ENCODE measurements at regions not wholly inside any gene's neighbourhood (a gene's known extent, or its start where the extent isn't known, plus 50 kb on each side); places are given as distances from the start of the nearest gene placed in this dataset.
"Not testable (repeated sequence)": the region's sequence is repeated elsewhere in the genome, so short reads cannot be mapped to it uniquely, and the experiment has no call there.

DNA sequence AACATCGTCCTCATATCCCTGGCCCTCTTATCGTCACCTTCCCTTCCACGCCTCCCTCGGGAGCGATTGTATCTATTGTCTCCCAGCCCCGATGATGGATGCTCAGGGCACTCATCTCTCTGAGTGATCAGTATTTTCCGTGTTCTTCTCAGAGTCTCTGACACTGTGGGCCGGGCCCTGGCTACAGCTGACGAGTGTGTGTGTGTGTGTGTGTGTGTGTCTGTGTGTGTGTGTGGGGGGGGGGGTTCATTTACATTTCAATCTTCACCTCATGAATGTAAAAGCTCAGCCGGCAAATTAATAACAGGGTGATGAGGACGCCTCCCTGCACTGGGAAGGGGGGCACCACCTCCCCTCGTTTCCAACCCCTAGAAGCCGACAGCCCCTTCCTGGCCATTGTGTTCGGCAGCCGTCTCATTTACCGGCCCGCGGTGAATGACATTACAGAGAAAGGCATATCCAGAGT is 159.5 kb downstream of the SHOX start:
- DNase-seq, result no peak

DNA sequence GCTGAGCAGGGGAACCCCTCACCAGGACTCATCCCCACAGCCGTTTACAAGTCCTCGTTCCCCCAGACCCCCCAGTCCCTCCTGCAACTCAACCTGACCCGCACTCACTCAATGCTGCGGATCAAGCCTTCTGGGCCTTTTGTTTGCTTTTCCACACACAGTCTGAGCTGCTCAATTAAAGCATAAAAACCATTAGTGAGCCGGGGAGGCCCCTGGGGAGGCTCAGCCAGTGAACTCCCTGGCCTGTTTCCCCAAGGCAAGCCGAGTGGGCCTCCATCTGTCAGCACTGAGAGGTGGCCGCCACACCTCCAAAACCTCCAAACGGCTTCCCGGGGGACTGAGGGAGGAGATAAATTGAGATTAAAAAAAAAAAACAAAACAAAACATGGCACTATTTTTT is 158.5 kb downstream of the SHOX start:
- DNase-seq, result no peak

GRCh38 chrX:786441-786881 is 155.9 kb downstream of the SHOX start:
- DNase-seq, result no peak

DNA sequence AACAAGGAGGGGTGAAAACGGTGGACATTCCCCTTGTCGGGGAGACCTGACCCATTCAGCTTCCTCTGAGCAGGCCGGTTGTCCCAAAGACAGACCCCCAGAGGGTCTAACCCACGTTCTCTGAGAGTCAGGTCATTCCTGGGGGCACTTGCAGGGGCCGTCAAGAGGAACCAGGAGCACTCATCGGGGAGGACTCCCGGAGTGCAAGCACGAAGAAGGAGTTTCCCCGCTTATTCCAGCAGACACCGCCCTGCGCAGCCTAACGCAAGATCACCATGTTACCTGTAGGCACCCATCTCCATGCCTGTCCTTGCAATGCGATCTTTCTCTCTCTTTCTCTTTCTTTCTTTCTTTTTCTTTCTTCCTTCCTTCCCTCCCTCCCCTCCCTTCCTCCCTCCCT is 154.2 kb downstream of the SHOX start:
- DNase-seq, result no peak

DNA sequence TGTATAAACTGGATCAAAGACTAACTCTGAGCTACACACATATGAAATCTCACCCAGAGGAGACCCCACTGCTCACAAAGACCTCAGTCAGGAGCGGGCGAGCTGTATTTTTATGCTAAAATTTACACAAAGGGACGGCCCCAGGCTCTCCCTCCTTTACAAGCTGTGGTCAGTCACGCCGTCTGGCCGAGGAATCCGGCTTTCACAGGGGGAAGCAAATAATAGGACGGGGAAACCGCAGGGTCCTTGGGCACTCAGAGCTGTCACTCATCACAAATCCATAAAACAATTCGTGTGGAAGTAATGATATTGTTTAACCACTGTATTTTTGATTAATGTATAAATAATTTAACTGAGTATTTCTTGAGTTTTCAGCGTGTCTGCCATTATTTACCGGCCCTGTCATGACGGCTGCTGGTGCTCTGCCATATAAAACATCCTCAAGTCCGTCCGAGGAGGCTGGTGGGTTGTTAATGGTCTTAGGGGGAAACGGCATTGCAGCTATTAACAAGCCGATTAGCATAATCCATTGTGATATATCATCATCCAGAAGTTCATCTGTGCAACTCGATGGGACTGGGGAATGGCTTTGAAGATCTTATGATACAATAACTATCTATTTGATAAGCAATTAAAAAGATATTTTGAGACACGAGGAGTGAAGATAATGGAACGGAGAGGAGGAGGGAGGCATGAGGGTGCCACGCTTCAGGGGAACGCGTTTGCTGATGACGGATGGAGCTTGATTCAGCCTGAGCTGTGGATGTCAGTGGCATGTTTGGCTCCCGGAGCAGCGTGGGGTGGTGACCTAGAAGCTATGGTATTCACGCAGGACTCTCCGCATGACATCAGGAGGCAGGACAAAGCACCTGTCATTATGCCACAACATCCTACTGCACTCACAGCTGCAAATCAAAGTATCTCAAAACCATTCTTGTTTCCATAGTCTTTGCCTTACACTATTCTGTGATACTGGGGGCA is 150.9 kb downstream of the SHOX start:
- no peak for DNase-seq

GRCh38 chrX:776529-777230 is 146.1 kb downstream of the SHOX start:
- DNase-seq, result no peak

DNA sequence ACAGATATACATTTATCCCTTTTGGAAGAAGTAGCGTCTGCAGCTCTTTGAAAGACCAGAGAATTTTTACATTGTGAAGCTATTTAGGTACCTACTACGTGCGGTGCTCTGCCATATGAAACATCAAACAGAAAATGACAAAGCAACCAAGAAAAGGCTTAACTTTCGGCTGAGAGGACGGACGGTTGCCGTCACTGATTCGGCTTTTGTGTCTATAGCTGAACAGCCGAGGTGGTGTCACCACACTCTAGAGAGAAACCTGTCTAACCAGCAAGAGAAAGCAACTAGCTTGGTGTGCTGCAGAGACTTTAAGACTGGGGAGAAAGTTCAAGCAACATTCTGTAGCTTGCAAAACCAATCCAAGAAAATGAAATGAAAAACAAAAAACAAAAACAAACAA is 145.5 kb downstream of the SHOX start:
- DNase-seq, result no peak

DNA sequence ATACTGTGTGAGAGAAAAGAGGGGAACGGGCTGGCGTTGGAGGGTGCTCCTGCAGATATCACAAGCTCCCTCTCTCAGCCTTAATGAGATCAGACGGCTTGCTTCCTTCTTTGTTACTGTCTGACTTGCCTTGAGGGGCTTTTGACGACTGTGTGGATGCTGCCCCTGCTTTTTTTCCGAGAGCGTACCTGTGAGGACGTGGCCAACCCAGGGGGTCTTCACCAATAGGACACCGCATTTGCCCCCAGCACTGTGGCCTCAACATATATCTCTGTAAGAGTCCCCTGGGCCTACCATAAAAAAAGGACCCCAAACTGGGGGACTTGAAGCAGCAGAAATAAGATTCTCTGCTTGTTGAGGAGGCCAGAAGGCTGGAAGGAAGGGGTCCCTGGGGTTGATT is 143.9 kb downstream of the SHOX start:
- no peak for DNase-seq

DNA sequence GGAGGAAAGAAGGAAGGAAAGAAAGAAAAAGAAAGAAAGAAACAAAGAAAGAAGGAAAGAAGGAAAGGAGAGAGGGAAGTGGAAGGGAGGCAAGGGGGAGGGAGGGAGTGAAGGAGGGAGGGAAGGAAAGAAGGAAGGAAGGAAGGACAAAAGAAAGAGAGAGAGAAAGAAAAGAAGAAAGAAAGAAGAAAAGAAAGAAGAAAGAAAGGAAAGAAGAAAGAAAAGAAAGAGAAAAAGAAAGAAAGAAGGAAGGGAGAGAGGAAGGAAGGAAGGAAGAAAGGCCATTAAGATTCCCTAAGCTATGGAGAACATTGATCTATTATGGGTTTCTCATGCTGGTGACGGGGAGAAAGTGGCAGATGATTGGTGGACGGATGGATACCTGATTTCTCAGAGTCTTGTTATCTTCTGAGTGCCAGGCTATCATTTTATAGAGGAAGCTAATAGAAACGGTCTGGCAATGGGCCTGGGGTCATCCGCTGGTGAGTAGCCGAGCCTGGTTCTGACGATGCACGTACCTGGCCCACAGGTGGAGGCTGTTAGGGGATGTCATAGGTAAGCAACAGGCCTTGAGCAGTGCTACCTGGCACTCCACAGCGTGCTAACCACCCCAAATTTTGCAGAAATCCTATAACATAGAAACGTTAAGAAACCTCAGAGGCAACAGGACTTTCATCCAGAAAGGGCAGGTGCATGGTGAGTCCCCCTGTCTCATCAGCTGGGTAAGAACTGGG is 142.9 kb downstream of the SHOX start:
- DNase-seq, result no peak

GRCh38 chrX:771536-771935 is 140.9 kb downstream of the SHOX start:
- no peak for DNase-seq

- DNase-seq, result no peak
Measured at GRCh38 chrX:769796-770195, 139.2 kb downstream of the SHOX start.

- DNase-seq, result no peak
Measured at GRCh38 chrX:768596-768995, 138.0 kb downstream of the SHOX start.

- DNase-seq, result no peak
Measured at GRCh38 chrX:758917-759316, 128.3 kb downstream of the SHOX start.

DNA sequence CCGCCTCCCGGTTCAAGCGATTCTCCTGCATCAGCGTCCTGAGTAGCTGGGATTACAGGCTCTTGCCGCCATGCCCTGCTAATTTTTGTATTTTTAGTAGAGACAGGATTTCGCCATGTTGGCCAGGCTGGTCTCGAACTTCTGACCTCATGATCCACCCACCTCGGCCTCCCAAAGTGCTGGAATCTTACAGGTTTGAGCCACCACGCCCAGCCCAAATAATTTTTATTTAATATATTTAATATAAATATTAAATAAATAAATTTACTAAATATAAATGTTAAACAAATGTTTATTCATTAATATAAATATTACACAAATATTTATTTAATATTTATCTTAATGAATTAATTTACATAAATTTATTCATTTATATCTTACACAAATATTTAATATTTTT is 120.2 kb downstream of the SHOX start:
- DNase-seq, result no peak

GRCh38 chrX:750263-750662 is 119.7 kb downstream of the SHOX start:
- DNase-seq, result peak in 1 of 5 experiments; percentile 9

- no peak for DNase-seq
Measured at GRCh38 chrX:747176-747575, 116.6 kb downstream of the SHOX start.

DNA sequence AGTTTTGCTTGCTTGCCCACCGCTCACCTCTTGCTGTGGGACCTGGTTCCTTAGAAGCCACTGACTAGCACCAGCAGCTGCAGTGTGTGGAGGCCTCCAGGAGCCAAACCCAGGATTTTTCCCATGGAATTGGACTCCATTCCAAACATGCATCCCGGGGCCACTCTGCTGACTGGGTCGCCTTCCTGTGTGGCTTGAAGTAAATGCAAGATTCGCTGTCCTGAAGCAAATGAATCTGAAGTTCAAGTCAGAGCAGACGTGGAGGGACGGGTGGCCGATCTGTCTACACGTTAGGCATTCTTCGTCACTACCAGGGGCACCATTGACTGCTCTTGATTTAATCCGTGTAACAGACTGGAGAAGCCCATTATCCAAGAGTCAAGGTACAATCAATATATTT is 109.0 kb downstream of the SHOX start:
- DNase-seq, result no peak

- DNase-seq, result not testable (repeated sequence)
Measured at GRCh38 chrX:737021-737420, 106.4 kb downstream of the SHOX start.

- no peak for DNase-seq
Measured at GRCh38 chrX:734362-734761, 103.8 kb downstream of the SHOX start.

DNA sequence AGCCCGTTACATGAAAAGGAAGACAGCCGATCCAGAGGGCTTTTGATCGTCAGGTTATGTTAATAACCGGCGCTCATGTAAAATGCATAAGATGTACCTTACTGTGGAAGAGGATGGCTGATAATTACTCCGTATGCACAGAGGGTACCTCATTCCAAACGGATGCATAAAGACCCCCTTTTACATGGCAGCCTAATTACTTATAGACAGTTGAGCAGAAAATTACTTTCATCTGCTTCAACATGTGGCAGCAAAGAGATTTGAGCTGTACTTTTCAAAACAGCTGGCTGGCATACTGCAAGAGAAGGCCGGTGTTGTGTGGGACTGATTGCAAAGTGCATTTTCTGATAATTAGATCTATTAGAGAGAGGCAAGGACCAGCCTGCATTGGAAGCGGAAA is 103.4 kb downstream of the SHOX start:
- no peak for DNase-seq

- no peak for DNase-seq
Measured at GRCh38 chrX:729583-730409, 99.2 kb downstream of the SHOX start.

DNA sequence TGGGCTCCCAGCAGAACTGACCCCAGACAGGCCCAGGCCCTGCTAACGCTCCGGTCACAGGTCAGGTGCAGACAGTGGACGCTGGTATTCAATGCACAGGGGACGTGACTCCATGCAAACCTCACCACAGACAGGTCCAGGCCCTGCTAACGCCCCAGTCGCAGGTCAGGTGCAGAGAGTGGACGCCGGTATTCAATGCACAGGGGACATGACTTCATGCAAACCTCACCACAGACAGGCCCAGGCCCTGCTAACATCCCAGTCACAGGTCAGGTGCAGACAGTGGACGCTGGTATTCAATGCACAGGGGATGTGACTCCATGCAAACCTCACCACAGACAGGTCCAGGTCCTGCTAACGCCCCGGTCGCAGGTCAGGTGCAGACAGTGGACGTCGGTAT is 98.5 kb downstream of the SHOX start:
- not testable (repeated sequence) for DNase-seq
